ENCODE measurements at regions not wholly inside any gene's neighbourhood (a gene's known extent, or its start where the extent isn't known, plus 50 kb on each side); places are given as distances from the start of the nearest gene placed in this dataset.

GRCh38 chr1:10896673-10897072, 100.2 kb upstream of the CASZ1 start:
- Histone ChIP-seq H3K27me3 (replicated peaks) (peaks cover 41% of the 10 kb centered on the region), H3K9me3 (replicated peaks) (no peaks in the 10 kb centered on the region), H3K4me3 (no peak overlapping the region), H3K36me3 (no peaks in the 10 kb centered on the region), H3K27ac (no peak overlapping the region), H3K4me1 (replicated peaks) (no peaks in the 10 kb centered on the region)
- no peak for DNase-seq (ENCODE audit: low read depth in 1 of 2, low spot score in 2 of 2)

- no peak overlapping the region for H3K27ac ChIP-seq
- DNase-seq (ENCODE audit: low read depth in 1 of 2, low spot score in 2 of 2) = no peak
- no peak overlapping the region for H3K4me3 ChIP-seq
Measured at GRCh38 chr1:10897321-10897980, 101.0 kb upstream of the CASZ1 start.

GRCh38 chr1:10897981-10898728, 101.7 kb upstream of the CASZ1 start:
- Histone ChIP-seq H3K27ac (no peak overlapping the region), H3K9me3 (replicated peaks) (no peaks in the 10 kb centered on the region), H3K27me3 (replicated peaks) (peaks cover 46% of the 10 kb centered on the region), H3K36me3 (no peaks in the 10 kb centered on the region), H3K4me3 (no peak overlapping the region), H3K4me1 (replicated peaks) (no peaks in the 10 kb centered on the region)
- no peak for DNase-seq (ENCODE audit: low read depth in 1 of 2, low spot score in 2 of 2)

More at GRCh38 chr1:10897321-10897980, 101.0 kb upstream of the CASZ1 start:
- H3K27me3 ChIP-seq (replicated peaks) = peaks cover 44% of the 10 kb centered on the region
- H3K4me1 ChIP-seq (replicated peaks) = no peaks in the 10 kb centered on the region
- H3K36me3 ChIP-seq = no peaks in the 10 kb centered on the region
- no peaks in the 10 kb centered on the region for H3K9me3 ChIP-seq (replicated peaks)

DNA sequence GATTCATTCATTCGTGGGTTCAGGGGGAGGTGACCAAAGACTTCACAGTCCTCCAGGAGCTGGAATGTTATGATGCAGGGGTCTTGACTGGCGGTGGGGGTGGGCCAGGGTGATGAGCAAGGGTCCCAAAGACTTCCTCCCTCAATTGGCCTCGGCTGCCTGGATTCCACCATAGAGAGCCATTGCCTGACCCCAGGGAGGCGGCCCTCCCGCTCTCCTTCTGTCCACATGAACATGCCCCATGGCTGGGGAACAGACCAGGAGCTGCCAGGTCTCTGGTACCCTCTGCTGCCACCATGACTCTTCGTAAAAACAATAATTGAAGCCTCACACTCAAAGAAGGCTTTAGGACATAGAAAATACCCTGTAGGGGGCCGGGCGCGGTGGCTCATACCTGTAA, 102.5 kb upstream of the CASZ1 start:
- Histone ChIP-seq H3K9me3 (replicated peaks) (no peaks in the 10 kb centered on the region), H3K27ac (no peak overlapping the region), H3K4me1 (replicated peaks) (no peaks in the 10 kb centered on the region), H3K27me3 (replicated peaks) (peaks cover 39% of the 10 kb centered on the region), H3K4me3 (no peak overlapping the region), H3K36me3 (no peaks in the 10 kb centered on the region)
- no peak for DNase-seq (ENCODE audit: low read depth in 1 of 2, low spot score in 2 of 2)

DNA sequence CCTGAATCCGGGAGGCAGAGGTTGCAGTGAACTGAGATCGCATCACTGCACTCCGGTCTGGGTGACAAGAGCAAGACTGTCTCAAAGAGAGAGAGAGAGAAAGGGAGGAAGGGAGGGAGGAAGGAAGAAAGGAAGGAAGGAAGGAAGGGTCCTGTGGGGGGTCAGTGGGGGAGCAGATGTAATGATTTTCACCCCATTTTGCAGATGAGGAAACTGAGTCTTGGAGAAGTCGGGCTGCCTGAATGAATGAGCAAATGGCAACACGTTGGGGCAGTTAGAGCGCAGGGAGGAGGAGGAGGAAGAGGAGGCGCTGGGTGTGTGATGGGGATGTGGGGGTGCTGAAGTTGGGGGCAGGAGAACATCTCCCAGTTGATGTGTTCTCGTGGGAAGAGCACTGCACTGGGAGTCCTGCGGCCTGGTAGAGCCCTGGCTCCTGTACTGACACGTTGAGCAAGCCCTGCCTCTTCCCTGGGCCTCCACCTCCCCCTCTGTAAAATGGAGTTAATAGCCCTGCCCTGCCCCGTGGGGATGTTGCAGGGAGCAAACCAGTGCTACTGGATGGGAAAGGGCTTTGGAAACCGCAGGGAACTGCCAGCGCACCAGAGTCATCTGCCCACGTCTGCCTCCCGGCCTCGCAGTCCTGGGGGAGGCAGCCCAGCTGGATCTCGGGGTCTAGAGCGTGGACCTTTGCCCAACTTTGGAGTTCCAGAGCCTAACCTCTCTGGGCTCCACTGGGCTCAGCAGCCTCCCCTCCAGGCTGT, 103.2 kb upstream of the CASZ1 start:
- Histone ChIP-seq H3K27ac (no peak overlapping the region), H3K4me3 (no peak overlapping the region), H3K4me1 (replicated peaks) (no peaks in the 10 kb centered on the region), H3K9me3 (replicated peaks) (no peaks in the 10 kb centered on the region), H3K36me3 (no peaks in the 10 kb centered on the region), H3K27me3 (replicated peaks) (peaks cover 32% of the 10 kb centered on the region)
- DNase-seq (ENCODE audit: low read depth in 1 of 2, low spot score in 2 of 2) = no peak

- H3K36me3 ChIP-seq = no peaks in the 10 kb centered on the region
- H3K27me3 ChIP-seq (replicated peaks) = peaks cover 26% of the 10 kb centered on the region
Measured at GRCh38 chr1:10900251-10900651, 103.8 kb upstream of the CASZ1 start.

GRCh38 chr1:10900691-10901090, 104.2 kb upstream of the CASZ1 start:
- DNase-seq (ENCODE audit: low read depth in 1 of 2, low spot score in 2 of 2) = no peak
- H3K27ac ChIP-seq = no peak overlapping the region
- no peaks in the 10 kb centered on the region for H3K36me3 ChIP-seq
- H3K4me3 ChIP-seq = no peak overlapping the region
- H3K9me3 ChIP-seq (replicated peaks) = no peaks in the 10 kb centered on the region
- no peaks in the 10 kb centered on the region for H3K4me1 ChIP-seq (replicated peaks)
- H3K27me3 ChIP-seq (replicated peaks) = peaks cover 29% of the 10 kb centered on the region

More at GRCh38 chr1:10900251-10900651, 103.8 kb upstream of the CASZ1 start:
- Histone ChIP-seq H3K27ac (no peak overlapping the region), H3K4me3 (no peak overlapping the region), H3K9me3 (replicated peaks) (no peaks in the 10 kb centered on the region), H3K4me1 (replicated peaks) (no peaks in the 10 kb centered on the region)
- DNase-seq (ENCODE audit: low read depth in 1 of 2, low spot score in 2 of 2) = no peak

DNA sequence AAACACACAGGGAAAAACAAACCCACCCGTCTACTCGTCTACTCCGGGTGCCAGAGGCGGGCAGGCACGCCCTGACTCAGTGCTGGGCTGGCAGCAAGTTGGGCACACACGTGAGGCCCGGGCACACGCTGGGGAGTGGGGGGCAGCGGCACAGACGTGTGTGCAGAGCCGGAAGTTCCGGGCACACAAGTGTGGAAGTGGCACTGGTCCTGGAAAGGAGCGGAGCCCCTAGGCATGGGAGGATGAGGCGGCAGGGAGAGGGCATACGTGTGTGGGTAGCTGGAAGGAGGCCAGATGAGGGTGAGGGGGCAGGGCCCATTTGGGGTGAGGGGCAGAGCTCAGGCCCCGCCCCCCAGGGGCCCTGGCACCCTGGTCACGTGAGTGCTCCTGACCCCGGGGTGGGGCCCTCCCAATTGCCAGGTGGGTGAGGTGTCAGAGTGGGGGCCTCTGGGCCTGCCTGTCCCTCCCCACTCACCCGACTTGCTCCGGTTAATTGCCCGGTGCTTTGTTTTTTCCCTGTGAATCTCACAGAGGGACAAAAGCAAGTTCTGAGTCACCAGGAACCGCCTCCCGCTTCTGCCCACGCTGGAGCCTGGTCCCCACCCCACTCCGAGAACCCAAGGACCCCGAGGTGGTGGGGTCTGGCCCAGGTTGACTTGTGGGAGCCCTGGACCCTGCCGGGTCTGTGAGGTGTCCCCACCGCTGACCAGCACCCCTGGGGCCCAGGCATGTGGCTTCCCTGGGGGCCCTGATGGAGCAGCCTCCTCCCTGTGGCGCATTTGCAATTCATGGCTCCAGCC, 104.8 kb upstream of the CASZ1 start:
- Histone ChIP-seq H3K36me3 (no peaks in the 10 kb centered on the region), H3K4me1 (replicated peaks) (no peaks in the 10 kb centered on the region), H3K27me3 (replicated peaks) (peaks cover 26% of the 10 kb centered on the region), H3K27ac (no peak overlapping the region), H3K4me3 (no peak overlapping the region), H3K9me3 (replicated peaks) (no peaks in the 10 kb centered on the region)
- no peak for DNase-seq (ENCODE audit: low read depth in 1 of 2, low spot score in 2 of 2)

GRCh38 chr1:10901891-10902805, 105.7 kb upstream of the CASZ1 start:
- Histone ChIP-seq H3K4me3 (no peak overlapping the region), H3K9me3 (replicated peaks) (no peaks in the 10 kb centered on the region), H3K27me3 (replicated peaks) (peaks cover 28% of the 10 kb centered on the region), H3K27ac (no peak overlapping the region), H3K4me1 (replicated peaks) (no peaks in the 10 kb centered on the region), H3K36me3 (no peaks in the 10 kb centered on the region)
- DNase-seq (ENCODE audit: low read depth in 1 of 2, low spot score in 2 of 2) = no peak

GRCh38 chr1:10903421-10903820, 107.0 kb upstream of the CASZ1 start:
- no peak for DNase-seq (ENCODE audit: low read depth in 1 of 2, low spot score in 2 of 2)
- H3K4me1 ChIP-seq (replicated peaks) = no peaks in the 10 kb centered on the region
- H3K27ac ChIP-seq = no peak overlapping the region
- no peaks in the 10 kb centered on the region for H3K36me3 ChIP-seq
- no peaks in the 10 kb centered on the region for H3K9me3 ChIP-seq (replicated peaks)
- peaks cover 37% of the 10 kb centered on the region for H3K27me3 ChIP-seq (replicated peaks)
- H3K4me3 ChIP-seq = no peak overlapping the region

GRCh38 chr1:10903821-10904220, 107.4 kb upstream of the CASZ1 start:
- DNase-seq (ENCODE audit: low read depth in 1 of 2, low spot score in 2 of 2) = no peak
- no peaks in the 10 kb centered on the region for H3K9me3 ChIP-seq (replicated peaks)
- no peak overlapping the region for H3K4me3 ChIP-seq
- peaks cover 41% of the 10 kb centered on the region for H3K27me3 ChIP-seq (replicated peaks)
- no peaks in the 10 kb centered on the region for H3K4me1 ChIP-seq (replicated peaks)
- H3K27ac ChIP-seq = no peak overlapping the region
- no peaks in the 10 kb centered on the region for H3K36me3 ChIP-seq

- Histone ChIP-seq H3K9me3 (replicated peaks) (no peaks in the 10 kb centered on the region), H3K36me3 (no peaks in the 10 kb centered on the region), H3K4me3 (no peak overlapping the region), H3K27me3 (replicated peaks) (peaks cover 36% of the 10 kb centered on the region), H3K4me1 (replicated peaks) (no peaks in the 10 kb centered on the region), H3K27ac (no peak overlapping the region)
- DNase-seq (ENCODE audit: low read depth in 1 of 2, low spot score in 2 of 2) = no peak
Measured at GRCh38 chr1:10904396-10905358, 107.8 kb upstream of the TARDBP start.
